ENCODE measurements at regions not wholly inside any gene's neighbourhood (a gene's known extent, or its start where the extent isn't known, plus 50 kb on each side); places are given as distances from the start of the nearest gene placed in this dataset.

DNA sequence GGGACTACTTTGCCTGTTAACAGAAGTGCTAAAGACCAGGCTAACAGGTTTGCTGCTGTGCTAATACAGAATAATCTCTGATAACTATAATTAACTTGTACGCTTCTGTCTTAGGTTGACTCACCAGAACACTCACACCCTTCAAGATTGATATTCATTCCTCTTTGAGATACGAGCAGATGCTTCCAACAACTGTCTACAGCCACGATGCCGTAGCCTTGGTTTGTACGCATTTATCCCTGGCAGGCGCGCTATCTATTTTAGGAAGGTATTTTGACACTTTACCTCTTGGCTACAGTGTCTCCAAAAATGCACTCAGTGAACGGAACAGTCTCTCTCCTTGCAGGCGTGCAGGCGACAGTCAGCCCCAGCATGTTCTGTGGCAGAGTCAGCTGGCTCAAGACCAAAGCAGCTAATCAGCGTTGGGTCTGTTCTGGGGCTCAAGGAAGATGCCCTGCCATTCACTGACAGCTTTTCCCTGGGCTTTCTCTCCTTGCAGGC, 146.4 kb upstream of the PRICKLE1 start:
- no peaks in the 10 kb centered on the region for H3K79me1 ChIP-seq (ENCODE audit: insufficient read depth, low read depth, low read length, poor library complexity, severe bottlenecking)
- H2BK20ac ChIP-seq (ENCODE audit: low read depth, low read length, poor library complexity, severe bottlenecking) = no peak overlapping the region
- H3K36me3 Mint-ChIP-seq (ENCODE audit: insufficient read depth in 1 of 3, low read depth in 3 of 3) = no peaks in the 10 kb centered on the region
- H4K5ac ChIP-seq (ENCODE audit: insufficient read length, low read depth, low read length) = no peak overlapping the region
- H3K27ac Mint-ChIP-seq = no peak overlapping the region
- no peak overlapping the region for H3K18ac ChIP-seq (ENCODE audit: insufficient read length, low read depth, low read length)
- H3K9me3 ChIP-seq (ENCODE audit: control insufficient read depth, low read depth, low read length) = no peaks in the 10 kb centered on the region
- no peak for DNase-seq
- no peak overlapping the region for H2BK12ac ChIP-seq (ENCODE audit: insufficient read length, low read depth, low read length)
- no peaks in the 10 kb centered on the region for H3K23me2 ChIP-seq (ENCODE audit: insufficient read length, low read depth, low read length, poor library complexity, severe bottlenecking)
- H3K4me1 Mint-ChIP-seq = peaks cover 8 to 13% of the 10 kb centered on the region in 2 experiments
- H3K27me3 Mint-ChIP-seq (ENCODE audit: low read depth) = no peaks in the 10 kb centered on the region
- no peak overlapping the region for H2AK5ac ChIP-seq (ENCODE audit: insufficient read length, low read length)
- H3K27ac ChIP-seq (ENCODE audit: insufficient read length, low read depth, low read length) = no peak overlapping the region
- no peak overlapping the region for H3K4ac ChIP-seq (ENCODE audit: low read depth, low read length)
- H3K4me3 Mint-ChIP-seq = no peak overlapping the region
- H3K23ac ChIP-seq (ENCODE audit: insufficient read length, low read depth, low read length) = no peak overlapping the region
- H3K9me3 Mint-ChIP-seq = no peaks in the 10 kb centered on the region
- H2BK120ac ChIP-seq (ENCODE audit: low read depth, low read length, poor library complexity, severe bottlenecking) = no peak overlapping the region
- no peak overlapping the region for H3K56ac ChIP-seq (ENCODE audit: insufficient read length, low read depth, low read length)
- H2BK5ac ChIP-seq (ENCODE audit: insufficient read length, low read length) = no peak overlapping the region
- no peaks in the 10 kb centered on the region for H3K27me3 ChIP-seq (ENCODE audit: insufficient read depth, low read length)
- H3K4me2 ChIP-seq (ENCODE audit: insufficient read depth, insufficient read length, low read length) = no peak overlapping the region
- TF ChIP-seq, protein P1, sequence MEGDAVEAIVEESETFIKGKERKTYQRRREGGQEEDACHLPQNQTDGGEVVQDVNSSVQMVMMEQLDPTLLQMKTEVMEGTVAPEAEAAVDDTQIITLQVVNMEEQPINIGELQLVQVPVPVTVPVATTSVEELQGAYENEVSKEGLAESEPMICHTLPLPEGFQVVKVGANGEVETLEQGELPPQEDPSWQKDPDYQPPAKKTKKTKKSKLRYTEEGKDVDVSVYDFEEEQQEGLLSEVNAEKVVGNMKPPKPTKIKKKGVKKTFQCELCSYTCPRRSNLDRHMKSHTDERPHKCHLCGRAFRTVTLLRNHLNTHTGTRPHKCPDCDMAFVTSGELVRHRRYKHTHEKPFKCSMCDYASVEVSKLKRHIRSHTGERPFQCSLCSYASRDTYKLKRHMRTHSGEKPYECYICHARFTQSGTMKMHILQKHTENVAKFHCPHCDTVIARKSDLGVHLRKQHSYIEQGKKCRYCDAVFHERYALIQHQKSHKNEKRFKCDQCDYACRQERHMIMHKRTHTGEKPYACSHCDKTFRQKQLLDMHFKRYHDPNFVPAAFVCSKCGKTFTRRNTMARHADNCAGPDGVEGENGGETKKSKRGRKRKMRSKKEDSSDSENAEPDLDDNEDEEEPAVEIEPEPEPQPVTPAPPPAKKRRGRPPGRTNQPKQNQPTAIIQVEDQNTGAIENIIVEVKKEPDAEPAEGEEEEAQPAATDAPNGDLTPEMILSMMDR (conservative IDR thresholded peaks at IDR 0.05) = no peak
- H4K20me1 ChIP-seq (ENCODE audit: control insufficient read depth, insufficient read depth, insufficient read length) = no peaks in the 10 kb centered on the region
- H3T11ph ChIP-seq (ENCODE audit: low read length) = no peak overlapping the region
- H3K9ac ChIP-seq (ENCODE audit: extremely low read depth, insufficient read length, low read length) = no peak overlapping the region
- H3K79me2 ChIP-seq (ENCODE audit: insufficient read depth, low read length) = no peaks in the 10 kb centered on the region
- H4K8ac ChIP-seq (replicated peaks; ENCODE audit: insufficient read length, low read depth, low read length) = no peak overlapping the region
- H2BK15ac ChIP-seq (ENCODE audit: low read depth, low read length) = no peak overlapping the region
- no peak overlapping the region for H4K91ac ChIP-seq (ENCODE audit: insufficient read length, low read depth, low read length)
- H3K14ac ChIP-seq (ENCODE audit: insufficient read depth, low read length) = no peak overlapping the region
- no peaks in the 10 kb centered on the region for H3K4me1 ChIP-seq (ENCODE audit: insufficient read depth, low read length)
- no CpG with 5 or more reads among the region's 11 CpGs for WGBS (ENCODE audit: extremely low coverage, insufficient read length, low lambda C conversion rate)
- no peak overlapping the region for H2AFZ ChIP-seq (ENCODE audit: low read length)
